Gastrocnemius medialis (tissue), 4 donors: ENCODE measurements at regions not wholly inside any gene's neighbourhood (a gene's known extent, or its start where the extent isn't known, plus 50 kb on each side); places are given as distances from the start of the nearest gene placed in this dataset.

Experiments used
- CTCF ChIP-seq, 5 experiments: fragments of 450-650 bp in 3 of 5; fragments of 200-600 bp in 2 of 5; sonication (generic) in 2 of 5; IDR thresholded peaks in 4 of 5; conservative IDR thresholded peaks in 1 of 5; 1 replicate in 4 of 5; 2 replicates in 1 of 5; pipeline ENCODE4 v1.5.1; 2016 to 2019; ENCODE audit warnings: antibody characterized with exemption in 5 of 5, mild to moderate bottlenecking in 3 of 5, moderate library complexity in 3 of 5
- POLR2A ChIP-seq, 2 donors: fragments of 450-650 bp; IDR thresholded peaks; one replicate each; pipeline ENCODE4 v1.6.1; 2017; ENCODE audit warnings: antibody characterized with exemption in 2 of 2, mild to moderate bottlenecking in 2 of 2, moderate library complexity in 2 of 2

- no peak for TF ChIP-seq CTCF (IDR thresholded peaks at IDR 0.05 in 4 of 5, conservative IDR thresholded peaks at IDR 0.05 in 1 of 5)
- no peak for TF ChIP-seq POLR2A (IDR thresholded peaks at IDR 0.05)
Measured at GRCh38 chr9:107720501-107720900, 230.9 kb upstream of the KLF4 start.
